ENCODE measurements at regions not wholly inside any gene's neighbourhood (a gene's known extent, or its start where the extent isn't known, plus 50 kb on each side); places are given as distances from the start of the nearest gene placed in this dataset.

DNA sequence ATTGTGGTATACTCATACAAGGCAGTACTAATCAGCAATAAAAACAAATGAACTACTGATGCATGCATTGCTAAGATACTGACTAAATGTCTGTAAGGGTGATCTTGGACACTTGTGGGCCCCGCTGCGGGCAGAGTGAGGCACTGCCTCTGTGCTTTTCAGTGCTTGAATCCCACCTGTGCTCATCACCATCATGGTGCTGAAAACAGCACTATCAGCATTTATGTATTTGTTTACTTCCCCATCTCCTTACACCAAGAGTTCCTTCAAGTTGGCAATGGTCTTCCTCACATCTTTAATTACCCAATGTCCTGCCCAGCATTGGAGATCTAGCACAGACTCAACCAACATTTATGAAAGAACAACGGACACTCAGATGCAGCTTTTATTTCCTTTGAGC lies 193.7 kb upstream of the RFC3 start:
- TF ChIP-seq CTCF (conservative IDR thresholded peaks at IDR 0.05; ENCODE audit: low read depth, low read length): no peak
- no peak for TF ChIP-seq EZH2 (IDR thresholded peaks at IDR 0.05; ENCODE audit: borderline replicate concordance, low read depth, low read length, poor library complexity, severe bottlenecking)
